ENCODE measurements at regions not wholly inside any gene's neighbourhood (a gene's known extent, or its start where the extent isn't known, plus 50 kb on each side); places are given as distances from the start of the nearest gene placed in this dataset.
A peak's percentile ranks its signal among the peaks of the same experiment; 100 is the strongest.

GRCh38 chr4:131304686-131305085 lies 1844.4 kb upstream of the PCDH10 start:
- POLR2A ChIA-PET: no interaction called here
- CTCF ChIA-PET: interaction anchor here (0.5 kb wide), 1 partner anchor 713 kb away, joined by 3 read pairs; no protein-coding TSS in a partner anchor
- TF ChIP-seq KLF5 (IDR thresholded peaks at IDR 0.05; ENCODE audit: partially characterized antibody): no peak
- TF ChIP-seq, protein P1, sequence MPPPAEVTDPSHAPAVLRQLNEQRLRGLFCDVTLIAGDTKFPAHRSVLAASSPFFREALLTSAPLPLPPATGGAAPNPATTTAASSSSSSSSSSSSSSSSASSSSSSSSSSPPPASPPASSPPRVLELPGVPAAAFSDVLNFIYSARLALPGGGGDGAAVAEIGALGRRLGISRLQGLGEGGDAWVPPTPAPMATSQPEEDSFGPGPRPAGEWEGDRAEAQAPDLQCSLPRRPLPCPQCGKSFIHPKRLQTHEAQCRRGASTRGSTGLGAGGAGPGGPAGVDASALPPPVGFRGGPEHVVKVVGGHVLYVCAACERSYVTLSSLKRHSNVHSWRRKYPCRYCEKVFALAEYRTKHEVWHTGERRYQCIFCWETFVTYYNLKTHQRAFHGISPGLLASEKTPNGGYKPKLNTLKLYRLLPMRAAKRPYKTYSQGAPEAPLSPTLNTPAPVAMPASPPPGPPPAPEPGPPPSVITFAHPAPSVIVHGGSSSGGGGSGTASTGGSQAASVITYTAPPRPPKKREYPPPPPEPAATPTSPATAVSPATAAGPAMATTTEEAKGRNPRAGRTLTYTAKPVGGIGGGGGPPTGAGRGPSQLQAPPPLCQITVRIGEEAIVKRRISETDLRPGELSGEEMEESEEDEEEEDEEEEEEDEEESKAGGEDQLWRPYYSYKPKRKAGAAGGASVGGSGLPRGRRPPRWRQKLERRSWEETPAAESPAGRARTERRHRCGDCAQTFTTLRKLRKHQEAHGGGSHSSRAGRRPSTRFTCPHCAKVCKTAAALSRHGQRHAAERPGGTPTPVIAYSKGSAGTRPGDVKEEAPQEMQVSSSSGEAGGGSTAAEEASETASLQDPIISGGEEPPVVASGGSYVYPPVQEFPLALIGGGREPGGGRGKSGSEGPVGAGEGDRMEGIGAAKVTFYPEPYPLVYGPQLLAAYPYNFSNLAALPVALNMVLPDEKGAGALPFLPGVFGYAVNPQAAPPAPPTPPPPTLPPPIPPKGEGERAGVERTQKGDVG (CRISPR knock-in tag; IDR thresholded peaks at IDR 0.05): no peak
- no peak for TF ChIP-seq BCL11A (IDR thresholded peaks at IDR 0.05; ENCODE audit: low read depth, low read length)
- no peak for TF ChIP-seq ZNF622 (IDR thresholded peaks at IDR 0.05)
- no peak for TF ChIP-seq TAF1 (IDR thresholded peaks at IDR 0.05; ENCODE audit: borderline replicate concordance, low read depth, low read length)
- TF ChIP-seq WRNIP1 (IDR thresholded peaks at IDR 0.05; ENCODE audit: borderline replicate concordance, low read depth, low read length): no peak
- TF ChIP-seq CEBPZ (IDR thresholded peaks at IDR 0.05; ENCODE audit: low read depth, low read length): no peak
- TF ChIP-seq ATF7 (IDR thresholded peaks at IDR 0.05; ENCODE audit: low read depth): no peak
- TF ChIP-seq, protein P2, sequence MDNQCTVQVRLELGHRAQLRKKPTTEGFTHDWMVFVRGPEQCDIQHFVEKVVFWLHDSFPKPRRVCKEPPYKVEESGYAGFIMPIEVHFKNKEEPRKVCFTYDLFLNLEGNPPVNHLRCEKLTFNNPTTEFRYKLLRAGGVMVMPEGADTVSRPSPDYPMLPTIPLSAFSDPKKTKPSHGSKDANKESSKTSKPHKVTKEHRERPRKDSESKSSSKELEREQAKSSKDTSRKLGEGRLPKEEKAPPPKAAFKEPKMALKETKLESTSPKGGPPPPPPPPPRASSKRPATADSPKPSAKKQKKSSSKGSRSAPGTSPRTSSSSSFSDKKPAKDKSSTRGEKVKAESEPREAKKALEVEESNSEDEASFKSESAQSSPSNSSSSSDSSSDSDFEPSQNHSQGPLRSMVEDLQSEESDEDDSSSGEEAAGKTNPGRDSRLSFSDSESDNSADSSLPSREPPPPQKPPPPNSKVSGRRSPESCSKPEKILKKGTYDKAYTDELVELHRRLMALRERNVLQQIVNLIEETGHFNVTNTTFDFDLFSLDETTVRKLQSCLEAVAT (IDR thresholded peaks at IDR 0.05): no peak
- TF ChIP-seq ATF2 (IDR thresholded peaks at IDR 0.05; ENCODE audit: low read length): no peak
- no peak for TF ChIP-seq YBX1 (IDR thresholded peaks at IDR 0.05)
- Histone ChIP-seq H4K20me1 (ENCODE audit: control insufficient read depth, insufficient read depth) (no peaks in the 10 kb centered on the region), H2AFZ (ENCODE audit: control insufficient read depth, low read depth, low read length) (no peak overlapping the region), H3K4me1 (ENCODE audit: control insufficient read depth, insufficient read depth, low read length) (no peaks in the 10 kb centered on the region), H3K9ac (ENCODE audit: control insufficient read depth, insufficient read depth, low read length) (no peak overlapping the region), H3K79me2 (ENCODE audit: control insufficient read depth, insufficient read depth, low read length) (no peaks in the 10 kb centered on the region), H3K36me3 (ENCODE audit: control insufficient read depth in 2 of 2, insufficient read depth in 2 of 2, low read length in 1 of 2) (no peaks in the 10 kb centered on the region), H3K4me2 (ENCODE audit: control insufficient read depth, insufficient read depth) (no peak overlapping the region), H3K9me3 (replicated peaks; ENCODE audit: control insufficient read depth, insufficient read depth, low read length) (no peaks in the 10 kb centered on the region), H3K27me3 (replicated peaks in 1 of 2; ENCODE audit: control insufficient read depth in 2 of 2, insufficient read depth in 2 of 2, low read length in 1 of 2) (no peaks in the 10 kb centered on the region), H3K4me3 (no peak overlapping the region), H3K27ac (ENCODE audit: control insufficient read depth, insufficient read depth) (no peak overlapping the region)
- in situ Hi-C loops (cut with MboI): no loop called here
- SMC1A ChIA-PET (ENCODE audit: uncharacterized antibody, unreplicated experiment): interaction anchor here (0.7 kb wide), 1 partner anchor 1555 kb away, joined by 3 read pairs; no protein-coding TSS in a partner anchor
- RAD21 ChIA-PET (ENCODE audit: unreplicated experiment): no interaction called here
- intact Hi-C loops (cut with micrococcal nuclease; ENCODE audit: unreplicated experiment): no loop called here
- no peak for ATAC-seq
- BruUV-seq (replicated peaks): no TSS peak
- WGBS (ENCODE audit: insufficient coverage, insufficient replicate concordance, low lambda C conversion rate, missing lambda C conversion rate): 28% methylated on average over 2 of the region's 2 CpGs
- FAIRE-seq: peak; percentile 7
- DNase-seq (ENCODE audit: low read depth, low spot score): no peak

All from GM12878 (cell line).